Stimulated activated CD8-positive, alpha-beta memory T cell treated with anti-CD3 and anti-CD28 coated beads, Interleukin-4, amount 100 ng/mL, for 24 hours (primary cell): ENCODE measurements at regions not wholly inside any gene's neighbourhood (a gene's known extent, or its start where the extent isn't known, plus 50 kb on each side); places are given as distances from the start of the nearest gene placed in this dataset.
"Not testable (repeated sequence)": the region's sequence is repeated elsewhere in the genome, so short reads cannot be mapped to it uniquely, and the experiment has no call there.

Source experiments
- DNase-seq: peaks from one replicate; pipeline ENCODE4 v3.0.0-alpha.2; 2020; ENCODE audit warnings: low read depth

DNA sequence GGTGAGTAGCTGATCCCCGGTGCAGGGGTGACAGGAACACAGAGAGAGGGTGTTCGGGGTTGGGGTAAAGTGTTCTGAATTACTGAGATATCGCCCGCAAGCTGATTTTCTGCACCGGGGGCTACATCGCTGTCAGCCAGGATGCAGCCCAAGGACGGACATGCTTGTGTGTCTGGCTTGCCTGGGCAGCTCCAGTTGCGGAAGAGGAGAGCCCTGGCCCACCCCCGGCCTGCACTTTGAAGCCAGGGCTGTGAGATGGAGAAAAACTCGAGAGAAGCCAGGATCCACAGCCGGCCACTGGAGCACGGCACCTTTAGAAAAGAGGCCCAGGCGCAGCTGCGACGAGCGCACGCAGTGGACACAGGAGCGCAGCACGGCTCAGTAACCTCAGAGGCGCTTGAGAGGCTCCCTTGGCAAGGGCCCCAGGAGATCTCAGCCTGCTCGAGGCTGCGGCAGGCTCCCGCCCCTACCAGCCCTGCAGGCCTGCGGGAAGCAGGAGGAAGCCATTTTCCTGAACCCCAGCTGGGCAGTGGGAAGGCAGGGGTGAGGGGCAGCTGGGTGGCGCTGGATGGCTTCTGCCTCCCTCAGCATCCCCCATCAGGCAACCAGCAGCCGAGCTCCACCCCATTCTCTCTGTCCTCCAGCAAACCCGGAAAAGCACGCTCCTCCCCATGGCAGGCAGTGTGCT is 59.2 kb downstream of the C9orf50 start:
- DNase-seq: no peak

DNA sequence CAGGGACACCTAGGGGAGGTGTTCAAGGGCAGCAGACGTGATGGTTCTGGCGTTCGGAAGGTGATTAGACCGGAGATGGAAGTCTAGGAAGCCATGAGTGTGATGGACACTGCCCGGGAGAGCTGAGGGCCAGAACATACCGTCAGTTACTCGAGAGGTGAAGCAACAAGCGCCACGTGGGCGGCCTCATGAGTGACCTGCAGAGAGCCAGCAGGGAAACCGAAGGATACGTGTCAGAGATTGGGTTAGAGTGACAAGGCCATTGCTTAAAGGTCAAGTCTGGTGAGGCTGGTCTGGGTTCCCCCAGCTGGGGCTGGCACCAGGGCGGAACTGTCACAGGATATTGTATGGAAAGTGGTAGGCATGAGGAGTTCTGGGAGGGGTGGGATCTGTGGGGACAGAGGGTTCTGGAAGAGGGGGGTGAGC is 60.0 kb downstream of the C9orf50 start:
- no peak for DNase-seq

DNA sequence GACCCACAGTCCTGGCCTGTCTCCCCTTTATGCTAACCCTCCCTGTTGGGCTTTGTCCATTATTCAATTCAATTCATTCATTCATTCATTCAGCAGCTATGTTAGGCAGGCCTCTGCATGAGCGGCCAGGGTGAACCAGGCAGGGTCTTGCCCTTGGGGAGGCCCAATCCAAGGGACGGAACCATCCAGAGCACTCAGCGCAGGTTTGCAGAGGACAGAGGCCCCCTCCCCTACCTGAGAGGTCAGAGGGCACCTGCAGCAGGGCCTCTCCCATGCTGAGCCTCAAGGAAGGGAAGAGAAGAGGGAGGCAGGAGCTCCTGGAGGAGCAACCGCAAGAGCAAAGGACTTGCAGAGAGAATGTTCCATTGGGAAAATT is 61.4 kb downstream of the C9orf50 start:
- no peak for DNase-seq

DNA sequence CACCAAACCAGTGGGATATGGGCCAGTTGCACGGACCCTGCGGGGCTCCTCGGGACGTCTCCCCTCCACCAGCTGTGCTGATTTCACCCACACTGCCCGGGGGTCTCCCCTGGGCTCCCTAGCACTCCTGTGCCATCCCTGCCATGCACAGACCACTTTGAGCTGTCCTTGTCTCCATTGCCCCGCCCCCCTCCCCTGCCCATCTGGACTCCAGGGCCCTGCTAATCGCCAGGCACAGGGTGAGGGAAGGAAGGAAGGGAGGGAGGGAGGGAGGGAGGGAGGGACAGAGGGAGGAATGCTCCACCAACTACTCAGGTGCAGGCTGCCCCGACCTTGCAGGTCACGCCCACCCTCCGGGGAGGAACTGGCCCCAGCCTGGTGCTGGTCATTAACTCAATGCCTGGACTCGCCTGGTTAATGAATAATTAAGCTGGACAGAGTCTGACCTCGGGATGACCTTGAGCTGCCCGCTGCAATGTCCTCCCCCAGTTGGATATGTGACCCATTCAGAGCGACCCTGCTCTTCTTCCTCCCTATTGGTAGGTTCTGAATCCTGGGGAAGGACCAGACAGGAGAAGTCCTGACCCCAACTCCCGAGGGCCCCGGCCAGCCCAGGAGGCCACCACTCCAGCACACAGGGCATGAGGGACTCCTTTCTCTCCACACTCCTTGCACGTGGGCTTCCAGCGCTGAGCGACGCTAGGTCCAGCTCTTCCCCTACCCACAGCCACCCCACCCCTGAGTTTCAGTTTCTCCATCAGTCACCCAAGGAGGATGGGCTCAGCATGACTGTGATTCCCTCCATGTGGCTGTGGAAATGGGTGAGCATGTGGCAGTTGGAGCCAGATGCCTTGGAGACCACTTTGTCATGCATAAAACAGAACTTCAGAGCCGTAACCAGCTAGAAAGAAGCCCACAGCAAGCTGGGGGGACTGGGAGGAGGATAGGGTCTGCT is 62.1 kb downstream of the C9orf50 start:
- no peak for DNase-seq

DNA sequence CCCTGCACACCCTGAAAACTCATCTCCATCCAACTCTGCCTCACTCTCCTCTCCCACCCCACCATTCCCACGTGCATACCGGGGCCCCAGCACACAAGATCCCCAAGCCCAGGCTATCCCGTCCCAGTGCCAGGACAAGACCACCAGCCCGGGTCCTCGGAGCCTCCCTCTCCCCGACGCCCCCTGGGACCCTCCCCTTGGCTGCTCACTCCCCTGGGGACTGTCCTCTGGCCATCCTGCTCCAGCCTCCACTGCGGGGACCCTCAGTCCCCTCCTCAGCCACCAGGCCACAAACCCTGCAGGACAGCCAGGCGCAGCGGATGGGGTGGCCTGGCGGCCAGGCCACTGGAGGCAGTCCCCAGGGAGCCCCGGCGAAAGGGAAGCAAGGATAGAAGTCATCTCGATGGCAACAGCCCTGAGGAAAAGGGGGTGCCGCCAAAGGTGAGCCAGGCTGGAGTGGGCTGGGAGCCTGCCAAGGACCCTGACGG is 62.8 kb downstream of the C9orf50 start:
- DNase-seq: no peak

DNA sequence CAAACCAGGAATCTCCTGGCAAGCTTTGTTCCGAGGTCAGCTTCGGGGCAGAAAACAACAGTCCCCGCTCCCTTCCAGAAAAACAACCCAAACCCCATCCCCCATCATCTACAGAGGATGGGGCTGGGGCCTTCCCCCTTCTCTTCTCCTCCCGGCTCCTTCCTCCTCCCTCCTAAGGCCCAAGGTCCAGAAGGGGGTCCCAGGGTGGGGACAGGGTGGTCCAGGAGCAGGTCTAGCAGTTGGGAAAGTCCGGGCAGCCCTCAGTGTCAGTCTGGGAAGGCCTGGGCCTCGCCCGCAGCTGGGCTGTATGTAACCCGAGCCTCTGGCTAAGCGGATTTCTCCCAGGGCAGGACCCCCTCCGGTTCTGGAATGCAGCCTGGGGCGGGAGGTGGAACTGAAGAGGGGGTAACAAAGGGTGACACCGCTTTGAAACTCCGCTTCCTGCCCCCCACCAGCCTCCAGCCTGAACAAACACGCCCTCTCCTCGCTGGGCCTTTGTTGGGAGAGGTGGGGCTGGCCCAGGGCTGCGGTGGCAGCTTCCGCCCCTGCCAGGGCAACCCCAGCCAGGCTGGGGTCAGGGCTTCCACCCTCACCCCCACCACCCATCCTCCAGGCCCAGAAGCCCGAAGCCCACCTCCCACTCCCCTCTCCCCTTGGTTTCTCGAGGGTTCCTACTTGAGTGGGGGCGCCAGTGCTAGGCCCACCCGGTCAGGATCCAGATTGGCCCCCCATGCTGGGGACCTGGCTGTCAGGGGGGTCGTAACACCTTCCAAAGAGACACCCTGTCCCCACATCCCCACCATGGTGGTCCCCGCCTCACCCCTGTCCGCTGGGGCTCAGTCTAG is 63.5 kb downstream of the C9orf50 start:
- no peak for DNase-seq

DNA sequence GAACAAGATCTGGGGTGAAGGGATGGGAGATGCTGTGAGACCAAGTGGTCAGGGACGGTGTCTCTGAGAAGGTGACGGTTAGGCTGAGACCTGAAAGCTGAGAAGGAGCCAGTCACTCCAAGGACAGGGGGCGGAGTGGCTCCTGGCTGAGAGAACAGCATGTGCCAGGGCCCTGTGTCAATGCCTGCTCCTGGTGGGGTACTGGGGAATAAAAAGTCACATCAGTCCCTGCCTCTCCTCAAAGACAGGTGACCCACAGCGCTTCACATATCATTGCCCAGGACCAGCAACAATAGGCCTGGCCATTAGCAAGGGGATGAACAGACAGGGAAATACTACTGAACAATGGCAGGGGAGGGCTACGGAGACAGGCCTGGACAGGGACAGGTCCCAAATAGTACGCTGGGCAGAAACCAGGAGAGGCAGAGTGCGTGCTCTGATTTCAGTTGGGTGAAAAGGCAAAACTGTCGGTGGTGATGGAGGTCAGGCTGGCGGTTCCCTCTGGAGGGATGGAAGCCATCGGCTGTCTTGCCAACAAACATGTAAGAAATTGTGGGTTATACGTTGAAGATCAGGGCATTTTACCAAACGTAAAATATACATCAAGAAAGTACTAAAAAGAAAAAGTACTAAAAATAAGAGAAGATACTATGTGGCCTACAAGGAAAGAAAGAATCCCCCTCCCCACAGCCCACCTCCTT is 64.3 kb downstream of the C9orf50 start:
- no peak for DNase-seq

DNA sequence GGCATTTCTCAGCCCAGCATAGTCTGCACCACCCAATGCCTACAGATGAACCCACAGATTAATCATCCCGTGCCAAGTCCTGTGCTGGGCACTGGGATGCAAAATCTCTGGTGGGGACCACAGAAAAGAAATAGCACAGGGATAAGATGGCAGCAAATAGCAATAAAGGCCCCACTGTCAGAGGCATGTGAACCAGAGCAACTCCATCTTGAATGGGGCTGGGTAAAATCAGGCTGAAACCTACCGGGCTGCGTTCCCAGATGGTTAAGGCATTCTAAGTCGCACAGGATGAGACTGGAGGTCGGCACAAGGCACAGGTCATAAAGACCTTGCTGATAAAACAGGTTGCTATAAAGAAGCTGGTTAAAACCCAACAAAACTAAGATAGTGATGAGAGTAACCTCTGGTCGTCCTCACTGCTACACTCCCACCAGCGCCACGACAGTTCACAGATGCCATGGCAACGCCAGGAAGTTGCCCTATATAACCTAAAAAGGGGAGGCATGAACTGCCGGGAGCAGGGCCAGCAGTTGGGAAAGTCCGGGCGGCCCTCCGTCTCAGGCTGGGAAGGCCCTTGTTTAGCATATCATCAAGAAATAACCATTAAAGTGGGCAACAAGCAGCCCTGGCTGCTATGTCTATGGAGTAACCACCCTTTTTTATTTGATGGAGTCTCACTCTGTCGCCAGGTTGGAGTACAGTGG is 65.2 kb downstream of the C9orf50 start:
- no peak for DNase-seq

DNA sequence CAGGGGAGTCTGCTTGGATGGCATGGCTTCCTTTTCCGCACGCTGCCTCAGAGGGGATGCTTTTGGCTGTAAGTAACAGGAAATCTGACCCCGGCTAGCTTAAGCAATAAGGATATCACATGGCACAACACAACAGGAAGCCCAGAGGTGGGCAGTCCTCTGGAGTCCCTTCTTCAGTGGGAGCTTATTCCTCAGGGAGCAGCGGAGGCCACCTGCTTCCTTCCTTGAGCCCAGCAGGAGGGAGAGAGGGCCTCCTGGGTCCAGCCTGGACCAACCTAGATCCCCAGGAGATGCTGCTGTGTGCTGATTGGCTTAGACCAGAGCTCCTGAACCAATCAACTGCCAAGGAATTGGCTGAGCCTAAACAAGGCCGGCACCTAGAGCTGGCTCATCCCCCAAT is 66.3 kb downstream of the C9orf50 start:
- no peak for DNase-seq

DNA sequence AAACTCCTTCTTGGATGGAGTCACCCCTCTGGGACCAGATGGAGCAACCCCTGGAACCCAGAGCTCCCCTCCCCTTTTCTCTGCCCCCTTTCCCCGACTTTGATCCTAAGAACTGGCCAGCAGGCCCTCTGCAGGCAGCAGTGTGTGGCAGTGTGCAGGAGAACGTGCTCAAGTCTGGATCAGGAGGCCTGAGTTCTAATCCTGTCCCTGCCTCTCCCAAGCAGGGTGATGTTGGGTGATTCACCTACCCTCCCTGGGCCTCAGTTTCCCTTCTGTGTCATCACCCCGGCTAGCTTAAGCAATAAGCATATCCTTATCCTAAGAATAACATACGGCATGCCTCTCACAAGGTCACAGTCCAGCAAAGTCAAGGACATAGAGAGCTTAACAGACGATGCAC is 67.6 kb downstream of the C9orf50 start:
- no peak for DNase-seq

DNA sequence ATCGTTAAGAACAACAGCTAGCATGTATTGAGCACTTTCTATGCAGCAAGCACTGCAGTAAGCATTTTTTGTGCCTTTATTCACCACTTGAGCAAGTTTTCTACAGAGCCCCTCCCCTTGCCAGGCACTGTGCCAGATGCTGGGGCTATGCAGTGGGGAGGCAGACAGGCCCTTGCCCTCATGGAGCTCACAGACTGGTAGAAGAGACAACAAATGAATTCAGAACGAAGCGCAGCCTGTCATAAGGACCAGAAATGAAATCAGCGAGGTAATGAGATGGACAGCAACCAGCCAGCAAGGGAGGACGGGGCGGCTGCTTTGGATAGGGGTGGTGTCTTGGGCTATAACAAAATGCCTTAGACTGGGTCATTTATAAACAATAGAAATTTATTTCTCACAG is 68.8 kb downstream of the C9orf50 start:
- no peak for DNase-seq

DNA sequence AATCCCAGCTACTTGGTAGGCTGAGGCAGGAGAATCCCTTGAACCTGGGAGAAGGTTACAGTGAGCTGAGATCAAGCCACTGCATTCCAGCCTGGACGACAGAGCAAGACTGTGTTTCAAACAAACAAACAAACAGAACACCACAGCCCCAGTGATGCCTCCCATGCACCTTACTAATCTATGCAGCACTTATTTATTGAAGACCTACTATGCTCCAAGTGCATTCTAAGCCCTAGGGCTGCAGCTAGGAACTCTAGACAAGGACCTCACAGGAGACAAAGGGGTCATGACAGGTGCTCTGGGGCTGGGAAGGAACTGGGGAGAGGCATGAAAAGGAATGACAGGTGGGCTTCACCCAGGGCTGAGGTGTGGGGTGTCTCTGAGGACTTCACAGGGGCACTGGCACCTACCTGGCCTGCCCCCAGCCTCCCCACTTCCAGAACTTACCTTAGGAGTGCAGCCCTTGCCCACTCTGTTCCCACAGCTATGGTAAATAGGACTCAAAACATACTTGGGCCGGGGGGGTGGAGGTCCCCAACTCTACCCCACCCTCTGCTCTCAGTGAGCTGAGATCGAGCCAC is 69.4 kb downstream of the C9orf50 start:
- DNase-seq: no peak

DNA sequence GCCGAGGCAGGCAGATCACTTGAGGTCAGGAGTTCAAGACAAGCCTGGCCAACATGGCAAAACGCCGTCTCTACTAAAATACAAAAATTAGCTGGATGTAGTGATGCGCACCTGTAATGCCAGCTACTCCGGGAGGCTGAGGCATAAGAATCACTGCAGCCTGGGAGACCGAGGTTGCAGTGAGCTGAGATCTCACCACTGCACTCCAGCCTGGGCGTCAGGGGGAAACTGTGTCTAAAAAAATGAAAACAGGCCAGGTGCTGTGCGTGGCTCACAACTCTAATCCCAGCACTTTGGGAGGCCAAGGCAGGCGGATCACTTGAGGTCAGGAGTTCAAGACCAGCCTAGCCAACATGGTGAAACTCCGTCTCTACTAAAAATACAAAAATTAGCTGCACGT is 69.9 kb downstream of the C9orf50 start:
- DNase-seq: not testable (repeated sequence)

DNA sequence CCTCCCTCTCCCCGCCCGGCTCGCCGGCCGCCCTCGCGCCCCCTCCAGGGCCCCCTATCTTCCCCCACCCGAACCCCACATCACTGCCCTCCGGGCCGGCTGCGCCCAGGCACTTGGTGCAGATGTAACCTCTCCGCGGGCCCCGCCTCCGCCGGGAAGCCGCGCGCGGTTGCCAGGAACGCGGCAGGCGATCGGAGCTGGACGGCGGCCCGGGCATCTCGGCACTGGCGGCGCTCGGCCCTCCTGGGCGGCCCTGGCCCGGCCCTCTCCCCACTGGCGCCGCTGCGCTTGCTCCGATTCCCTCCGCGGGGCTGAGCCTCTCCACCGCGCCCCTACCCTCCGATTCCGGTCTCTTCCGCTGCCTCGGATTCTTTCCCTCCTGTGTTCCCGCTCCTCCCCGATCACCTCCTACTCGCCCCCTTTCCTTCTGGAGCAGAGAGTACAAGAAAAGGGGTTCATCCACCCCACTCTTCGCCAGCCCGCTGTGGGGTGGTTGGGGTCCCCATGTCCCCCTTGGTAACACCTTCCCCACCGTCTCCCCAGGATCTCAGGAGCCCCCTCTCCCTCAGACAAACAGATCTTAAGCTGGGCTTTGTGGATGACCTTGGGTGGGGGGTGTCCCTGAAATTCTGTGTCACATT is 70.6 kb downstream of the C9orf50 start:
- DNase-seq: no peak

DNA sequence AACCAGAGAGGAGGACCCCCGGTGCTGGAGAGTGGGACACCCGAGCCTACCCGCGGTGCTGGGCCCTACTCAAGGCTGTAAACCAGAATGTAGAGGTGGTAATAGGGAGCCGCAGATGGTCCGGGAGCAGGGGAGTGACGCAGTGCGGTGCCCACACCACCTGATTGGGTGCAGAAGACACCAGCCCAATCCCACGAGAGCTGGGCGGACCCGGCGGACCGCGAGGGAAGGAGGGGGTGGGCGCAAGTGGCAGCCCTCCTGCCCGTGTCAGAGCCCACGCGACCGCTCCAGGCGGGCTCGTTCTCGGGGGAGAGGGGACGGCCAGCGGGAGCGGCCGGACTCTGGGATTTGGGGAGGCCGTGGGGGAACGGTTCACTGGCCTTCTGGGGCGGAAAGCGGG is 71.2 kb downstream of the C9orf50 start:
- DNase-seq: no peak

DNA sequence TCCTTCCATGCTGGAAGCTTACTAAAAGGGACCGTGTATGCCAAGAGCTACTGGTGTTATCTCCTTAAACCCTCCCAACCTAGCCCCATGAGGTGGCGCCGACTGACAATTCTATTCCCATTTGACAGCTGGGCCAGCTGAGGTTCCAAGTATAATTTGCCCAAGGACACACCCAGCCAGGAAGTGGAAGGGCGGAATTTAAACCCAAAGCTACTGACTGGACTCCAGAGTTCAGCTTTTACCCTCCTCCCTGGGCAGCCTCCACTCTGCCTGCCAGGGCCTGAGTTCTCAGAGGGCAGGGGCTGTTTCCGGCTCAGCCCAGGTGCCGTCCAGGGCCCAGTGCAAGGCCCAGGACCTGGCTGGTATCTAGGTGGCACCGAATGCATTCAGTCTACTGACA is 71.8 kb downstream of the C9orf50 start:
- no peak for DNase-seq

DNA sequence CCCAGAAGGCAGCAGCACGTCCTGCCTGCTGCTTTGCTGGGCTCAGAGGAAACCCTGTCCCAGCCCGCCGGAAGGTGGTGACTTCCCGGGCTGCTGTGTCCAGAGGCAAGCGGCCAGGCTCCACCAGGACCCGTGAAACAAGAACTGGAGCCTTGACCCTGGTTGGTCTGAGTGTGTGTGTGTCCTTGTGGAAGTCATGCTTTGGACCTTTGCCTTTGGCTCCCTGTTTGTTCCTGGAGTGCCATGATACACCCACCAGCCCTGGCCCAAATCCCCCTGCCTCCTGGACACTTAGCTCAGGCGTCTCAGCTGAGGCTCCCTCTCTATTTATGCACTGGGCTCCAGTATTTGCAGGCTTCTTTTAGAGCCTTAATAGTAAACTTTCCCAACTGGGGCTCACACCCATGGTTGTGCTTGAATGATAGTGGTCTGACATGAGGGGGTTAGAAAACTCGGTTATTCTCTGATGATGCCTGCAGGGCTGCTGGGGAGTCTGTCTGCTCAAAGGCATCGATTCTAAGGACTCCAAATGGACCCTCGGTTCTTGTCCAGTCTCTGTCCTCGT is 72.2 kb downstream of the C9orf50 start:
- no peak for DNase-seq

DNA sequence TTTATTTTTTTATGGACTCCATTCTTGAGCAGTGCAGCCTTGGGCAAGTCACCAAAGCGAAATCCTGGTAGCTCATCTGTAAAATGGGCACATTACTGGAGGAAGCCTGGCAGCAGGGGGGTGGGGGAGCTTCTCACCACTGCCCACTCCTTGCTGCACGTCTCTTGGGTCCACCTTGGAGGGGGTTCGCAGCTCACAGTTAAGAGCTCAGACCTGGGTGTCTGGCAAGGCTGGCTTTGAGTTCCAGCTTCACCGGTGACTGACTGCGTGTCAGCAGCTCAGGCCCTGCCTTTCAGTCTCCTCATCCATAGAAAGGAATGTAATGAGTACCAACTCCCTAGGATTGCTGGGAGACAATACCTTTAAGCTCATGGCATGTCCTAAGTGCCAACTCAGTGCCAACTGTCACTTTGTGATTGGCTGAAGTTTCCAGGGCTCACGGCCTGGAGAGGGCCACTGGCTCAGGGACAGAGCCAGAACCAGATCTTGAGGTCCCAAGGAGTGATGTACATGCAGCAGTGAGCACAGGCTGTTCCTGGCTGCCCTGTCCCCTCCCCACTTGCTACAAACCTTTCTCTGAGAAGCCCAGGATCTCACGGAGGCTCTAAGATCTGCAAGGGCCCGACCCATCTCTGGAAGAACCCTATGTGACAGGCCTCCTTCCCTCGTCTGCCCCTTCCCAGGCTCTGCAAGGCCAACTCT is 72.9 kb downstream of the C9orf50 start:
- DNase-seq: no peak

DNA sequence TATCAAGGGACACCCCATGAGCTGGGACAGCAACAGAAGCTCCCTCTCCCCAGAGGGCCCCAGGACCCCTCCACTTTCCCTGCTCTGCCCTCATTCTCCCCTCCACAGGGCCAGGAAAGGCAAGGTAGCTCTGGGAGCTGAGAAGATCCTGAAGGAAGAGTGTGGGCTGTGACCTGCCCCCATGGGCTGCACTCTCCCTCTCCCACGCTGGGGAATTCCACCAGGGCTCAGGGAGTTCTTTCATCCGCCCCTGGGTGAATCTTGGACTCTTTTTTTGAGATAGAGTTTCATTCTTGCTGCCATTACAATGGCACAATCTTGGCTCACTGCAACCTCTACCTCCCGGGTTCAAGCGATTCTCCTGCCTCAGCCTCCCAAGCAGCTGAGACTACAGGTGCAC is 73.8 kb downstream of the C9orf50 start:
- no peak for DNase-seq
